ENCODE measurements at regions not wholly inside any gene's neighbourhood (a gene's known extent, or its start where the extent isn't known, plus 50 kb on each side); places are given as distances from the start of the nearest gene placed in this dataset.
"Not testable (repeated sequence)": the region's sequence is repeated elsewhere in the genome, so short reads cannot be mapped to it uniquely, and the experiment has no call there.

GRCh38 chr1:192876633-192877032 is 67.8 kb downstream of the RGS2 start:
- no peak for DNase-seq (ENCODE audit: low read depth)
- no peak for TF ChIP-seq CTCF (IDR thresholded peaks at IDR 0.05; ENCODE audit: insufficient read depth, low read depth, low read length, missing control alignments)
- no peak overlapping the region for H3K4me3 ChIP-seq (ENCODE audit: low read length)

- no peak for TF ChIP-seq CTCF (IDR thresholded peaks at IDR 0.05; ENCODE audit: insufficient read depth, low read depth, low read length, missing control alignments)
- H3K4me3 ChIP-seq (ENCODE audit: low read length) = no peak overlapping the region
- DNase-seq (ENCODE audit: low read depth) = no peak
Observed at GRCh38 chr1:192877283-192877886, 68.5 kb downstream of the RGS2 start.

GRCh38 chr1:192878249-192878648 is 69.4 kb downstream of the RGS2 start:
- H3K4me3 ChIP-seq (ENCODE audit: low read length) = no peak overlapping the region
- no peak for DNase-seq (ENCODE audit: low read depth)
- no peak for TF ChIP-seq CTCF (IDR thresholded peaks at IDR 0.05; ENCODE audit: insufficient read depth, low read depth, low read length, missing control alignments)

GRCh38 chr1:192879406-192879805 is 70.6 kb downstream of the RGS2 start:
- no peak overlapping the region for H3K4me3 ChIP-seq (ENCODE audit: low read length)
- peak; percentile 48 for DNase-seq (ENCODE audit: low read depth)
- no peak for TF ChIP-seq CTCF (IDR thresholded peaks at IDR 0.05; ENCODE audit: insufficient read depth, low read depth, low read length, missing control alignments)

GRCh38 chr1:192880231-192880630 is 71.4 kb downstream of the RGS2 start:
- TF ChIP-seq CTCF (IDR thresholded peaks at IDR 0.05; ENCODE audit: insufficient read depth, low read depth, low read length, missing control alignments) = no peak
- no peak for DNase-seq (ENCODE audit: low read depth)
- H3K4me3 ChIP-seq (ENCODE audit: low read length) = no peak overlapping the region

GRCh38 chr1:192884241-192884640 is 75.4 kb downstream of the RGS2 start:
- TF ChIP-seq CTCF (IDR thresholded peaks at IDR 0.05; ENCODE audit: insufficient read depth, low read depth, low read length, missing control alignments) = no peak
- DNase-seq (ENCODE audit: low read depth) = no peak
- no peak overlapping the region for H3K4me3 ChIP-seq (ENCODE audit: low read length)

GRCh38 chr1:192885387-192885786 is 76.5 kb downstream of the RGS2 start:
- not testable (repeated sequence) for DNase-seq (ENCODE audit: low read depth); H3K4me3 ChIP-seq (ENCODE audit: low read length)
